Skin of body (tissue), 1 donor: ENCODE measurements at regions not wholly inside any gene's neighbourhood (a gene's known extent, or its start where the extent isn't known, plus 50 kb on each side); places are given as distances from the start of the nearest gene placed in this dataset.

Source experiments
- DNase-seq: peaks from one replicate; lab custom pipeline; 2025; lab: John Stamatoyannopoulos, UW

- DNase-seq, result no peak
These were observed 418.0 kb upstream of the SPOCK3 start for GRCh38 chr4:167652267-167652666.

- no peak for DNase-seq
These were observed 403.6 kb upstream of the ANXA10 start for GRCh38 chr4:167688660-167689142.

GRCh38 chr4:167702391-167702790 lies 389.9 kb upstream of the ANXA10 start:
- DNase-seq, result no peak

GRCh38 chr4:167711517-167711916 lies 380.8 kb upstream of the ANXA10 start:
- no peak for DNase-seq

- no peak for DNase-seq
These were observed 378.6 kb upstream of the ANXA10 start for GRCh38 chr4:167713756-167714155.

GRCh38 chr4:167715176-167715575 lies 377.2 kb upstream of the ANXA10 start:
- DNase-seq, result no peak

- DNase-seq, result no peak
These were observed 374.8 kb upstream of the ANXA10 start for GRCh38 chr4:167717495-167717894.

GRCh38 chr4:167721617-167722486 lies 370.5 kb upstream of the ANXA10 start:
- DNase-seq, result no peak

- no peak for DNase-seq
These were observed 369.9 kb upstream of the ANXA10 start for GRCh38 chr4:167722487-167722808.

GRCh38 chr4:167724941-167725340 lies 367.4 kb upstream of the ANXA10 start:
- DNase-seq, result no peak

GRCh38 chr4:167730769-167731168 lies 361.6 kb upstream of the ANXA10 start:
- no peak for DNase-seq

- no peak for DNase-seq
These were observed 347.2 kb upstream of the ANXA10 start for GRCh38 chr4:167745024-167745687.

GRCh38 chr4:167767281-167767680 lies 325.1 kb upstream of the ANXA10 start:
- DNase-seq, result no peak

- DNase-seq, result no peak
These were observed 317.7 kb upstream of the ANXA10 start for GRCh38 chr4:167774646-167775045.

GRCh38 chr4:167775375-167775774 lies 317.0 kb upstream of the ANXA10 start:
- peak; percentile 90 for DNase-seq

- DNase-seq, result no peak
These were observed 313.1 kb upstream of the ANXA10 start for GRCh38 chr4:167779280-167779679.

- DNase-seq, result no peak
These were observed 312.5 kb upstream of the ANXA10 start for GRCh38 chr4:167779864-167780263.

- no peak for DNase-seq
These were observed 307.5 kb upstream of the ANXA10 start for GRCh38 chr4:167784826-167785225.

- no peak for DNase-seq
These were observed 306.8 kb upstream of the ANXA10 start for GRCh38 chr4:167785523-167785922.

- DNase-seq, result no peak
These were observed 305.8 kb upstream of the ANXA10 start for GRCh38 chr4:167786504-167786903.

GRCh38 chr4:167787231-167787630 lies 305.1 kb upstream of the ANXA10 start:
- DNase-seq, result no peak

GRCh38 chr4:167802463-167803212 lies 289.7 kb upstream of the ANXA10 start:
- DNase-seq, result no peak
